K562 (cell line): ENCODE measurements at regions not wholly inside any gene's neighbourhood (a gene's known extent, or its start where the extent isn't known, plus 50 kb on each side); places are given as distances from the start of the nearest gene placed in this dataset.

Experiments used
- ATAC-seq: fragments of 200-7000 bp; cut with Tn5 transposase; 3 replicates; pipeline ENCODE4 v1.9.1; 2020; ENCODE audit warnings: moderate library complexity
- BruUV-seq: library from RNA; stranded (reverse); fragments of 400-500 nt; replicated peaks from 2 replicates; lab custom pipeline; 2021; lab: Mats Ljungman, UMichigan
- CTCF ChIA-PET: fragments of 300-600 bp; formaldehyde crosslinking; extraction: SDS; loops from one replicate; lab custom pipeline; 2021; ENCODE audit warnings: low intra/inter-chr PET ratio; lab: Yijun Ruan, JAX
- POLR2A ChIA-PET: fragments of 300-600, 350-650 bp; sonication (Branson Sonifier 250); formaldehyde crosslinking; extraction: SDS; loops from one replicate; lab custom pipeline; 2021; ENCODE audit warnings: antibody characterized with exemption, inconsistent platforms; lab: Yijun Ruan, JAX
- DNase-seq, 4 experiments: peaks; one replicate each; pipeline versions ENCODE4 v3.0.0 to v3.0.0-alpha.2; 2011 to 2018; ENCODE audit warnings: low spot score in 3 of 4, mixed read lengths in 3 of 4; ENCODE audit errors: extremely low read depth in 1 of 4
- FAIRE-seq: peaks from 2 replicates; lab custom pipeline; 2011; peaks lifted over from hg19 to GRCh38; lab: Jason Lieb, UNC
- H2AFZ ChIP-seq: 2 replicates; pipeline ENCODE4 v1.6.0; 2011; ENCODE audit warnings: low read depth, low read length, control low read depth, inconsistent platforms
- H3K27ac ChIP-seq: fragments of 200-600 bp; 3 replicates; pipeline ENCODE4 v1.8.0; 2011; ENCODE audit warnings: low read depth, mild to moderate bottlenecking, control low read depth, inconsistent platforms, low read length, moderate library complexity, mixed read lengths; ENCODE audit errors: extremely low read depth
- H3K27me3 ChIP-seq, 2 experiments: fragments of 300-600 bp in 1 of 2; 2 replicates in 1 of 2; 3 replicates in 1 of 2; pipeline versions ENCODE4 v1.6.0 to v1.8.0; 2011; ENCODE audit warnings: inconsistent platforms in 2 of 2, low read length in 2 of 2, mild to moderate bottlenecking in 1 of 2, mixed read lengths in 1 of 2, moderate library complexity in 1 of 2; ENCODE audit not compliant: control insufficient read depth in 2 of 2, insufficient read depth in 2 of 2
- H3K36me3 ChIP-seq: fragments of 300-600 bp; 3 replicates; pipeline ENCODE4 v1.8.0; 2011; ENCODE audit warnings: mild to moderate bottlenecking, low read length, inconsistent platforms; ENCODE audit not compliant: control insufficient read depth, insufficient read depth
- H3K4me1 ChIP-seq, 2 experiments: fragments of 200-600 bp in 1 of 2; replicated peaks in 1 of 2; 2 replicates in 1 of 2; 3 replicates in 1 of 2; pipeline versions ENCODE4 v1.5.1 to v1.8.0; 2011; ENCODE audit warnings: inconsistent platforms in 2 of 2, low read length in 2 of 2, mild to moderate bottlenecking in 1 of 2, mixed read lengths in 1 of 2, moderate library complexity in 1 of 2; ENCODE audit not compliant: control insufficient read depth in 2 of 2, insufficient read depth in 2 of 2
- H3K4me2 ChIP-seq: 2 replicates; pipeline ENCODE4 v1.6.1; 2011; ENCODE audit warnings: low read length, control low read depth, inconsistent platforms, mixed read lengths; ENCODE audit not compliant: insufficient read depth
- H3K4me3 ChIP-seq: fragments of 200-600 bp; sonication (generic), shearing (Covaris generic); 2 replicates; pipeline ENCODE4 v1.5.1; 2016; ENCODE audit warnings: control low read depth, inconsistent platforms
- H3K79me2 ChIP-seq: fragments of 200-600 bp; 3 replicates; pipeline ENCODE4 v1.8.0; 2011; ENCODE audit warnings: low read length, inconsistent platforms; ENCODE audit not compliant: control insufficient read depth, insufficient read depth
- H3K9ac ChIP-seq, 2 experiments: 2 replicates each; pipeline versions ENCODE4 v1.6.0 to v1.6.1; 2011; ENCODE audit warnings: low read depth in 2 of 2, low read length in 2 of 2, control low read depth in 1 of 2, inconsistent platforms in 1 of 2, mild to moderate bottlenecking in 1 of 2, mixed read lengths in 1 of 2; ENCODE audit not compliant: insufficient read depth in 1 of 2
- H3K9me1 ChIP-seq: one replicate; pipeline ENCODE4 v1.6.0; 2011; ENCODE audit warnings: inconsistent platforms, mild to moderate bottlenecking, low read length, moderate library complexity; ENCODE audit not compliant: control insufficient read depth, insufficient read depth
- H3K9me3 ChIP-seq: replicated peaks from 2 replicates; pipeline ENCODE4 v1.5.1; 2011; ENCODE audit warnings: low read depth, low read length, inconsistent platforms; ENCODE audit not compliant: control insufficient read depth, insufficient read depth
- H4K20me1 ChIP-seq: replicated peaks from 2 replicates; pipeline ENCODE4 v1.6.1; 2011; ENCODE audit warnings: low read length, inconsistent platforms, mixed read lengths; ENCODE audit not compliant: control insufficient read depth, insufficient read depth
- BRD4 ChIP-seq: fragments of 200-600 bp; sonication (generic); IDR thresholded peaks from 2 replicates; pipeline ENCODE4 v1.6.1; 2017; ENCODE audit warnings: inconsistent platforms
- CEBPG ChIP-seq, 3 experiments: fragments of 200-800 bp in 1 of 3; sonication (Bioruptor generic) in 1 of 3; sonication (generic) in 1 of 3; formaldehyde crosslinking in 1 of 3; IDR thresholded peaks in 2 of 3; conservative IDR thresholded peaks in 1 of 3; 2 replicates each; pipeline versions ENCODE4 v1.6.1 to v1.8.0; 2016 to 2022; ENCODE audit warnings: missing compliant biosample characterization in 2 of 3, missing genetic modification characterization in 2 of 3, mild to moderate bottlenecking in 1 of 3, missing genetic modification reagents in 1 of 3
- FOS ChIP-seq: IDR thresholded peaks from 3 replicates; pipeline ENCODE4 v1.6.1; 2011; ENCODE audit not compliant: insufficient read length; ENCODE audit errors: extremely low read depth
- L3MBTL2 ChIP-seq: fragments of 450-650 bp; IDR thresholded peaks from 2 replicates; pipeline ENCODE4 v1.6.1; 2016; ENCODE audit warnings: mild to moderate bottlenecking, moderate library complexity
- NELFE ChIP-seq: IDR thresholded peaks from 2 replicates; pipeline ENCODE4 v1.6.1; 2011; ENCODE audit warnings: mild to moderate bottlenecking; ENCODE audit not compliant: insufficient read depth, insufficient read length
- PURB ChIP-seq: sonication (generic); formaldehyde crosslinking; IDR thresholded peaks from 2 replicates; pipeline ENCODE4 v1.9.0; 2021; ENCODE audit warnings: low read depth, mild to moderate bottlenecking, missing genetic modification reagents
- RBFOX2 ChIP-seq: fragments of 200-400 bp; formaldehyde crosslinking; IDR thresholded peaks from 2 replicates; pipeline ENCODE4 v1.6.1; 2017; ENCODE audit warnings: low read depth, mild to moderate bottlenecking, low read length, moderate library complexity
- RNF219 ChIP-seq: fragments of 250-450 bp; sonication (Bioruptor Pico); IDR thresholded peaks from 2 replicates; pipeline ENCODE4 v1.5.0; 2022; ENCODE audit warnings: mild to moderate bottlenecking
- ZFP91 ChIP-seq: sonication (generic); formaldehyde crosslinking; IDR thresholded peaks from 2 replicates; pipeline ENCODE4 v1.8.0; 2022; ENCODE audit warnings: mild to moderate bottlenecking, missing genetic modification reagents
- WGBS: fragments of 100-300 bp; shearing (Covaris generic); methylation state at CpG from one replicate; pipeline ENCODE4 v1.1.6; 2016; ENCODE audit warnings: low coverage, mixed read lengths; ENCODE audit not compliant: insufficient coverage; ENCODE audit errors: missing lambda C conversion rate; 5-methylcytosine and 5-hydroxymethylcytosine counted together
- in situ Hi-C: fragments of 300-500 bp; cut with MboI; formaldehyde crosslinking; loops from 4 replicates; pipeline ENCODE4 v1.15.0; 2018; ENCODE audit warnings: inconsistent platforms, mixed read lengths
- intact Hi-C: fragments of 100-400 bp; cut with micrococcal nuclease; formaldehyde crosslinking; loops from 2 replicates; pipeline ENCODE4 v1.14.2; 2022
- TF ChIP-seq, protein P1 (sequence below), 2 experiments: IDR thresholded peaks; 2 replicates each; pipeline ENCODE4 v1.6.1; 2012; ENCODE audit warnings: improper control_type of control experiment in 2 of 2, low read depth in 2 of 2, low read length in 2 of 2, borderline replicate concordance in 1 of 2

DNA sequence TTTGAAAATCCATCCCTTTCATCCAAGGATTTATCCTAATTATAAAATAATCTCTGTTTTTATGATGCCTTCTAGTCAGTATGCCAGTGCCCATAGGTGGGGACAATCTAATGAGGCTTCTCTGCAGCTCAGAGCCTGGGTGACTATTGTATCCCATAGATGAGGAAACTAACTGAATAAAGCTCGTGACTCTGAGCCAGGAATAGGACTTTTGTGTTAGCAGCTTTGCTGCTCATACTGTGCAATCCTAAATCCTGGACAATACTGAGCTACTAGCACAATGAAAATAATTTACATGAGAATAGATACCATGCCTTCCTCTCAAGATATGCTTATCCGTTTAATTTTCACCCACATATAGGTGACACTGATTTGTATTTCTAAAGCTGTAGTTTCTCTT, 443.0 kb downstream of the PLK2 start:
- Histone ChIP-seq H3K9me3 (no peaks in the 10 kb centered on the region; the same call in none of the 2 replicates), H3K9me1 (no peaks in the 10 kb centered on the region), H4K20me1 (no peaks in the 10 kb centered on the region), H3K4me3 (no peak overlapping the region), H3K36me3 (no peaks in the 10 kb centered on the region), H3K4me2 (no peak overlapping the region), H3K79me2 (no peaks in the 10 kb centered on the region), H3K27me3 (no peaks in the 10 kb centered on the region), H3K27ac (no peak overlapping the region), H3K9ac (no peak overlapping the region), H2AFZ (no peak overlapping the region), H3K4me1 (peaks cover 3 to 9% of the 10 kb centered on the region in 2 experiments; a peak in 3 of 5 replicates)
- ATAC-seq, result no peak
- DNase-seq, result no peak
- FAIRE-seq, result no peak
- intact Hi-C loops (no loop called here), in situ Hi-C loops (no loop called here)
- WGBS, result 18% methylated on average over 2 of the region's 2 CpGs
- BruUV-seq, result no TSS peak
- POLR2A ChIA-PET, result no interaction called here
- TF ChIP-seq BRD4, result no peak
- no peak for TF ChIP-seq RBFOX2
- TF ChIP-seq NELFE, result no peak
- CTCF ChIA-PET, result no interaction called here

- H3K4me3 ChIP-seq, result no peak overlapping the region
- no peaks in the 10 kb centered on the region for H3K36me3 ChIP-seq
- in situ Hi-C loops, result no loop called here
- no peak overlapping the region for H2AFZ ChIP-seq
- WGBS, result 27% methylated on average over 6 of the region's 6 CpGs
- no peak overlapping the region for H3K9ac ChIP-seq
- DNase-seq (no peak), FAIRE-seq (no peak), ATAC-seq (no peak)
- H3K79me2 ChIP-seq, result no peaks in the 10 kb centered on the region
- intact Hi-C loops, result no loop called here
- no peak overlapping the region for H3K4me2 ChIP-seq
- H3K9me1 ChIP-seq, result no peaks in the 10 kb centered on the region
- BruUV-seq, result no TSS peak
- H4K20me1 ChIP-seq, result no peaks in the 10 kb centered on the region
- H3K9me3 ChIP-seq, result no peaks in the 10 kb centered on the region; the same call in none of the 2 replicates
- no peaks in the 10 kb centered on the region for H3K27me3 ChIP-seq
- ChIA-PET CTCF (no interaction called here), POLR2A (no interaction called here)
- H3K27ac ChIP-seq, result no peak overlapping the region
- peaks cover 3 to 9% of the 10 kb centered on the region in 2 experiments; a peak in 3 of 5 replicates for H3K4me1 ChIP-seq
- TF ChIP-seq ZFP91 (CRISPR knock-in tag), result no peak
- no peak for TF ChIP-seq L3MBTL2
- TF ChIP-seq, protein P1, sequence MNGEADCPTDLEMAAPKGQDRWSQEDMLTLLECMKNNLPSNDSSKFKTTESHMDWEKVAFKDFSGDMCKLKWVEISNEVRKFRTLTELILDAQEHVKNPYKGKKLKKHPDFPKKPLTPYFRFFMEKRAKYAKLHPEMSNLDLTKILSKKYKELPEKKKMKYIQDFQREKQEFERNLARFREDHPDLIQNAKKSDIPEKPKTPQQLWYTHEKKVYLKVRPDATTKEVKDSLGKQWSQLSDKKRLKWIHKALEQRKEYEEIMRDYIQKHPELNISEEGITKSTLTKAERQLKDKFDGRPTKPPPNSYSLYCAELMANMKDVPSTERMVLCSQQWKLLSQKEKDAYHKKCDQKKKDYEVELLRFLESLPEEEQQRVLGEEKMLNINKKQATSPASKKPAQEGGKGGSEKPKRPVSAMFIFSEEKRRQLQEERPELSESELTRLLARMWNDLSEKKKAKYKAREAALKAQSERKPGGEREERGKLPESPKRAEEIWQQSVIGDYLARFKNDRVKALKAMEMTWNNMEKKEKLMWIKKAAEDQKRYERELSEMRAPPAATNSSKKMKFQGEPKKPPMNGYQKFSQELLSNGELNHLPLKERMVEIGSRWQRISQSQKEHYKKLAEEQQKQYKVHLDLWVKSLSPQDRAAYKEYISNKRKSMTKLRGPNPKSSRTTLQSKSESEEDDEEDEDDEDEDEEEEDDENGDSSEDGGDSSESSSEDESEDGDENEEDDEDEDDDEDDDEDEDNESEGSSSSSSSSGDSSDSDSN (IDR thresholded peaks at IDR 0.05; ENCODE audit: borderline replicate concordance in 1 of 2, low read depth in 2 of 2, low read length in 2 of 2), result no peak
- TF ChIP-seq RNF219 (CRISPR knock-in tag), result no peak
- no peak for TF ChIP-seq PURB (CRISPR knock-in tag)
- no peak for TF ChIP-seq FOS
- no peak for TF ChIP-seq CEBPG (CRISPR knock-in tag; IDR thresholded peaks at IDR 0.05)
- no peak for TF ChIP-seq CEBPG (tag; conservative IDR thresholded peaks at IDR 0.05 in 1 of 2, IDR thresholded peaks at IDR 0.05 in 1 of 2)
Observed at GRCh38 chr5:58016358-58016757, 443.5 kb downstream of the PLK2 start.
